A673 (cell line): ENCODE measurements at regions not wholly inside any gene's neighbourhood (a gene's known extent, or its start where the extent isn't known, plus 50 kb on each side); places are given as distances from the start of the nearest gene placed in this dataset.

Source experiments
- EZH2 ChIP-seq: fragments of 200-600 bp; sonication (generic); IDR thresholded peaks from 2 replicates; pipeline ENCODE4 v1.6.1; 2017; ENCODE audit warnings: borderline replicate concordance, low read depth, mild to moderate bottlenecking, mixed read lengths, antibody characterized with exemption, low read length; ENCODE audit not compliant: poor library complexity, severe bottlenecking
- TF ChIP-seq, protein P1 (sequence below): fragments of 300-800, 200-600 bp; sonication (generic); conservative IDR thresholded peaks from 2 replicates; pipeline ENCODE4 v1.5.1; 2017; ENCODE audit warnings: low read depth, mild to moderate bottlenecking, antibody characterized with exemption, low read length, moderate library complexity, mixed read lengths

GRCh38 chr22:47674600-47674999 is 912.1 kb downstream of the TBC1D22A start:
- TF ChIP-seq, protein P1, sequence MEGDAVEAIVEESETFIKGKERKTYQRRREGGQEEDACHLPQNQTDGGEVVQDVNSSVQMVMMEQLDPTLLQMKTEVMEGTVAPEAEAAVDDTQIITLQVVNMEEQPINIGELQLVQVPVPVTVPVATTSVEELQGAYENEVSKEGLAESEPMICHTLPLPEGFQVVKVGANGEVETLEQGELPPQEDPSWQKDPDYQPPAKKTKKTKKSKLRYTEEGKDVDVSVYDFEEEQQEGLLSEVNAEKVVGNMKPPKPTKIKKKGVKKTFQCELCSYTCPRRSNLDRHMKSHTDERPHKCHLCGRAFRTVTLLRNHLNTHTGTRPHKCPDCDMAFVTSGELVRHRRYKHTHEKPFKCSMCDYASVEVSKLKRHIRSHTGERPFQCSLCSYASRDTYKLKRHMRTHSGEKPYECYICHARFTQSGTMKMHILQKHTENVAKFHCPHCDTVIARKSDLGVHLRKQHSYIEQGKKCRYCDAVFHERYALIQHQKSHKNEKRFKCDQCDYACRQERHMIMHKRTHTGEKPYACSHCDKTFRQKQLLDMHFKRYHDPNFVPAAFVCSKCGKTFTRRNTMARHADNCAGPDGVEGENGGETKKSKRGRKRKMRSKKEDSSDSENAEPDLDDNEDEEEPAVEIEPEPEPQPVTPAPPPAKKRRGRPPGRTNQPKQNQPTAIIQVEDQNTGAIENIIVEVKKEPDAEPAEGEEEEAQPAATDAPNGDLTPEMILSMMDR = no peak
- TF ChIP-seq EZH2 = no peak
